ENCODE measurements at regions not wholly inside any gene's neighbourhood (a gene's known extent, or its start where the extent isn't known, plus 50 kb on each side); places are given as distances from the start of the nearest gene placed in this dataset.

- no peak for DNase-seq
Measured at GRCh38 chr3:104956620-104957345, 409.9 kb upstream of the ALCAM start.

- DNase-seq, result no peak
Measured at GRCh38 chr3:104960579-104960978, 406.1 kb upstream of the ALCAM start.

- DNase-seq, result peak; percentile 2
Measured at GRCh38 chr3:104961851-104962250, 404.9 kb upstream of the ALCAM start.

GRCh38 chr3:104974316-104974715, 392.4 kb upstream of the ALCAM start:
- DNase-seq, result no peak

GRCh38 chr3:104977719-104978118, 389.0 kb upstream of the ALCAM start:
- DNase-seq, result no peak

- no peak for DNase-seq
Measured at GRCh38 chr3:104982130-104982529, 384.6 kb upstream of the ALCAM start.

- no peak for DNase-seq
Measured at GRCh38 chr3:104987859-104988258, 378.9 kb upstream of the ALCAM start.

GRCh38 chr3:104988496-104988895, 378.2 kb upstream of the ALCAM start:
- DNase-seq, result no peak

GRCh38 chr3:104989878-104990277, 376.8 kb upstream of the ALCAM start:
- no peak for DNase-seq

- DNase-seq, result no peak
Measured at GRCh38 chr3:104990758-104991157, 376.0 kb upstream of the ALCAM start.

GRCh38 chr3:104992676-104993075, 374.0 kb upstream of the ALCAM start:
- no peak for DNase-seq

GRCh38 chr3:105006164-105006563, 360.5 kb upstream of the ALCAM start:
- no peak for DNase-seq

GRCh38 chr3:105013657-105014056, 353.1 kb upstream of the ALCAM start:
- DNase-seq, result no peak

- no peak for DNase-seq
Measured at GRCh38 chr3:105014631-105015030, 352.1 kb upstream of the ALCAM start.

- no peak for DNase-seq
Measured at GRCh38 chr3:105022813-105023212, 343.9 kb upstream of the ALCAM start.

- no peak for DNase-seq
Measured at GRCh38 chr3:105030211-105030610, 336.5 kb upstream of the ALCAM start.

- no peak for DNase-seq
Measured at GRCh38 chr3:105032541-105032940, 334.2 kb upstream of the ALCAM start.

GRCh38 chr3:105033081-105033480, 333.6 kb upstream of the ALCAM start:
- no peak for DNase-seq

- no peak for DNase-seq
Measured at GRCh38 chr3:105039004-105039403, 327.7 kb upstream of the ALCAM start.

- no peak for DNase-seq
Measured at GRCh38 chr3:105040026-105040622, 326.6 kb upstream of the ALCAM start.

- no peak for DNase-seq
Measured at GRCh38 chr3:105042586-105042985, 324.1 kb upstream of the ALCAM start.

GRCh38 chr3:105051111-105051510, 315.6 kb upstream of the ALCAM start:
- DNase-seq, result no peak

- no peak for DNase-seq
Measured at GRCh38 chr3:105051972-105052371, 314.7 kb upstream of the ALCAM start.

GRCh38 chr3:105062853-105063252, 303.9 kb upstream of the ALCAM start:
- no peak for DNase-seq
